KBM-7 (cell line): ENCODE measurements at regions not wholly inside any gene's neighbourhood (a gene's known extent, or its start where the extent isn't known, plus 50 kb on each side); places are given as distances from the start of the nearest gene placed in this dataset.
"Not testable (repeated sequence)": the region's sequence is repeated elsewhere in the genome, so short reads cannot be mapped to it uniquely, and the experiment has no call there.

ENCODE experiments used
- DNase-seq: peaks from one replicate; pipeline ENCODE4 v3.0.0-alpha.2; 2015
- in situ Hi-C: fragments of 300-500 bp; cut with MboI; formaldehyde crosslinking; loops from 2 replicates; pipeline ENCODE4 v1.14.3; 2020; ENCODE audit warnings: low sequenced_read_pairs, low pct_unique_long_range_greater_than_20kb, mixed read lengths

DNA sequence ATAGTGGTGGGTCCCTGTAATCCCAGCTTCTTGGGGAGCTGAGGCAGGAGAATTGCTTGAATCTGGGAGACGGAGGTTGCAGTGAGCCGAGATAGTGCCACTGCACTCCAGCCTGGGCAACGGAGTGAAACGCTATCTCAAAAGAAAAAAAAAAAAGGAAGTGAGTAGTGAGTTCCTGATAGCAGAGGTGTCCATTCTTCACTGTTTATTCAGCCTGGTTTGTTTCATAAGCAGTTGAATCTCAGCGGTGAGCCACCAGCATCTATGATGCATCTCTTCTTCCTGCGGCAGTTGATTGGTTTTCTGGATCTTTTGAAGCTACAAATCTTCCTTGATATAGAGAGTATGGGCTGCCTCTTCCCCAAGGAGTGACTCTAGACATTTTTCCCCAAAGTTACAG, 316.1 kb upstream of the MTPN start:
- in situ Hi-C loops: no loop called here
- no peak for DNase-seq

DNA sequence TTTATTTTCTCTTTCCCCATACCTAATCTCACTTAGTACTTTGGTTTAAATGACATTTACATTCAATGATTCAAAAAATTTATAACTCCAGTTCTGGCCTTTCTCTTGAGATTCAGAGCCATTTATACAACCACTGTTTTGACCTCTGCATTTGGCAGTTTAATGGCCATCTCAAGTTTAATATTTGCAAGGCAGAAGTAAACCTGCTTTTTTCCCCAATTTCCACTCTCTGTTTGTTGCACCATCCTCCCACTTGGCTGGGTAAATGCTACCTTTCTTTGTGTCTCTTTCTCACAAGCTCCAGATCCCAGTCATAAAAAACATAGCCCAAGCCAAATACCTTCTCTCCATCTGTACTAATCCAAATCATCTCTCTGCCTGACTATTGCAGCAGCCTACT, 315.2 kb upstream of the MTPN start:
- in situ Hi-C loops: no loop called here

DNA sequence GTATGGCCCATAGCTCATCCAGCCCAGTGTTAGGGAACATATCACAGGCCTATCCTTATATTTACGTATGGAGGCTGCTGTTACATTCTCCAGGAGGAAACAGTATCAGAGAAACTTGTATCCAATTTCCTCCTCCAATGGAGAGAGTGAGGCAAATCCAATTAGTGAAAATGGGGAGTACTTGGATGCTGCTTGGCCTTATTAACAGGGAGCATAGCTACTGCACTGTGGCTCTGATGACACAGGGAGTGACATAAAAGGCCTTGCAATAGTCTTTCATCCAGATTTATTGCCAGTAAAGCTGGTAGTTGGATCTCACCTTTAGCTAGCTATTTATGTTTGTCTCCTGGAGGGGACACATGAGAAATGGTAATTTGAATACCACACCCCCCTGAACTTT, 313.2 kb upstream of the MTPN start:
- in situ Hi-C loops: no loop called here
- no peak for DNase-seq

More for the DNA sequence above, 315.2 kb upstream of the MTPN start:
- no peak for DNase-seq

DNA sequence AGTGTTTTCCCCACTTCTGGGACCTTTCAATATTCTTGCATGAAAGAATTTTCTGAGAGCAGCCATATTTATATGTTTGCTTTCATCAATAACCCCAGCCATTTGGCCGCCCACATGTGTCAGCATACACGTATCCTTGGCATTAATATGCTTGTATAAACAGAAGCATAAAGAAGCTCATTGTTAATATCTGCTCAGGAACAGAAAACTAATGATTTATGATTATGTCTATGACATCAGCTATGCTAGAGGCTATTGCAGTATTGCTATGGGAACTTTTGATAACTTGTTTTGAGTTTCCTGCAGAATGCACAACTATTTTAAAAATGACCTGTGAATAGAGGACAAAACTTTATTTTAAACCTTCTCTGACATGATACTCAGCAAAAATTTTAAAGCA, 300.9 kb upstream of the MTPN start:
- in situ Hi-C loops: no loop called here
- DNase-seq: no peak

DNA sequence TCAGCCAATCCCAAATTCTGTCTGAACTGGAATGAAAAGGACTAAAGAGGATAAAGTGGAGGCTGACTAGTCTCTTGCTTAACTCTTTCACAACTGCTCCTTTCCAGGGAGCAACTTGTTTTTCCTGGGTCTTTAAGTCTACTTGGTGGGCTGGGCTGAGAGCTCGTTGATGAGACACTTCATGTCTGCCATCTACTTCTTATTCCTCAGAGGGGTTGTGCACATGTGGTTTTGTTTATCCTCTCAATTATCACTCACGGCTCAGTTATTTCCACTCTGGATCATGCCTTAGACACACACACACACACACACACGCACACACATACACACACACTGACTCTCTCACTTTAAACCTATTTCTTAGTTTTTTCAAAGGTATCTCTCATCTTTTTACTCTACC, 298.6 kb upstream of the MTPN start:
- in situ Hi-C loops: no loop called here

DNA sequence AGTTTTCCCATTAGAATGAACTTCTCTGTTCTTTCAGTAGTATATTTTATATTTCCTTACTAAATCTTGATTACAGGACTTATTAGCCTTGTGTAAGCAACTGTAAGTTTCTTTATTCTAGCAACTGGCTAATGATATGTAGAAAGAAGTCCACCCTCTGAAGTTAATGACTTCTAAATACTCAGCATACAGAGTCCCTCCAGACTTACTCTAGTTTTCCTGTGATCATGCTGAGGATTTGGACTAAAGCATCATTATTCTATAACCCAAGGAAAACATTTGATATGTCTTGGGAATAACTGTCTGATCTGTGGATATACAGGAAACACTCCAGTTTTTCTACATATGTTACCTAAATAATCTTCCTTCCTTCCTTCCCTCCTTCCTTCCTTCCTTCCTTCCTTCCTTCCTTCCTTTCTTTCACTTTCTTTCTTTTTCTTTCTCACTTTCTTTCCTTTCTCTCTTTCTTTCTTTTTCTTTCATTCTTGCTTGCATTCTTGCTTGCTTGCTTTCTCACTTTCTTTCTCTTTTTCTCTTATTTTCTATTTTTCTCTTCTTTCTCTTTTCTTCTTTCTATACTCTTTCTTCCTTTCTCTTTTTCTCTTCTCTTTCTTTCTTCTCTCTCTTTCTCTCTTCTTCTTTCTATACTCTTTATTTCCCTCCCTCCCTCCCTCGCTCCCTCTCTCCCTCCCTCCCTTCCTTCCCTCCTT, 297.6 kb upstream of the MTPN start:
- no peak for DNase-seq
- in situ Hi-C loops: no loop called here

More for the DNA sequence above, 298.6 kb upstream of the MTPN start:
- DNase-seq: no peak

DNA sequence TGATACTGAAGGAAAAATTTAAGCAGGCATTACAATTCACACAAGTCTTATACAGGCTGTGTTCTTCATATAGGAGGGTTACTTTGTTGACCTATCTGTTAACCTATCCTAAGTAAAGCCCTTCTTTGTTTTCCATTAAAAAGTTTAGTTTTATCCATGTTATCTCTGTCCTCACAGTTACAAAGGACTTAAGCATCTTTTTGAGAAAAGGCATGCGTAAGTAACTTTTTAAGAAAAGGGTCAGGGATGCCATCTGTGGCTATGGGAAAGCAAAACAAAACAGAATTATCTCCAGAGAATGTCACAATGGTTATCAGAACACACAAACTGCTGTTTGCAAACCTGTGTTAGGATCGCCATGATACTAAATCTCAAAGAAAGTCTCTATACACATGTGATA, 295.8 kb upstream of the MTPN start:
- DNase-seq: no peak
- in situ Hi-C loops: no loop called here

DNA sequence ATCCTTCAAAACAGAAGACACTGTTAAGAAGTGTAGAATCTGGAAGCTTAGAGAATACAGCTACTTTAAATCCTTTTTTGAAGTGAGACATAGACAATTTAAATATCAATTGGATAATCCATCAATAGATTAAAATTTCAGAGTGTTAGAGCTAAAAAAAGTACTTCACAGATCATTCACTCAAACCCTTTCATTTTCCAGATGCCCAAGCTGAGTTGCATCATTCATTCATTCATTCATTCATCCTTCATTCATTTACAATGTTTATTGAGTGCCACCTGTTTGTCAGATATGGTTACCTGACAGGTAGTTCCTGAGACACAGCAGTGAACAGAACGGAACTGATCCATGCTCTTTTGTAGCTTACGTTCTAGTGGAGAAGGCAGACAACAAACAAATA, 290.7 kb upstream of the MTPN start:
- in situ Hi-C loops: no loop called here
- DNase-seq: no peak

DNA sequence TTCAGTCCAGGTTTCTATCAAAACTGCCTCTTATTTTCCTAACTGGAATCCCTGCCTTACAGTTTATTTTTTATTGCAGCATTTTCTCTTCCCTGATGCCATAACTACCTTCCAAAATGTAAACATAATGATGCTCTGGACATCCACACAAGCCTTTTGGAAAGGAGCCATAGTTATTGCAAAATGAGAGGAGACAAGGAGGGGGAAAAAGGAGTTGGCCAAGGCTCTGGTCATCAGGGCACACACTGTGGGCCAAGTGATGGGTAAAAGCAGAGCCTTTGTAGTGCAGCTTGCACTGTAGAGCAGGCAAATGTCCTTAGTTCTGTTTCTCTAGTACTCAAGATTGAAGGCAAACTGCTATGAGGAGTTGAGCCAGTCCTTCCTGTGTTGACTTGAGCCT, 289.3 kb upstream of the MTPN start:
- in situ Hi-C loops: no loop called here
- no peak for DNase-seq

DNA sequence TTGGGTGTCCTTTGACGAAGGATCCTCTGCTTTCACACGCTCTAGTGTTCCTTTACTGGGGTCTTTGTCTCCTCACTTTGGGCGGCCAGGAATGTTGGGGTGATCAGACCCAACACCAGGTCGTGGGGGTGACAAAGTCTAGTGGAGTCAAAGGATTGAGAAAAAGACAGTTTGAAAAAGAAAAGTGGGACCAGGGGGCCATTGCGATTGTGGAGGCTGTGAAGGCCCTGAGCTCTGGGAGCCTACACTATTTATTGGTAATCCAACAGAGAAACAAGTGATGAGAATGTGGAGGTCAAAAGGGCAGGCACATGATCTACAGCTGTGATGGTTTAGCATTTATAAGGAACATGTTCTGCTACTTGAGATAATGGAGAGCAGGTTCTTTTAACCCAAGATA, 287.1 kb upstream of the MTPN start:
- in situ Hi-C loops, DNase-seq: not testable (repeated sequence)

DNA sequence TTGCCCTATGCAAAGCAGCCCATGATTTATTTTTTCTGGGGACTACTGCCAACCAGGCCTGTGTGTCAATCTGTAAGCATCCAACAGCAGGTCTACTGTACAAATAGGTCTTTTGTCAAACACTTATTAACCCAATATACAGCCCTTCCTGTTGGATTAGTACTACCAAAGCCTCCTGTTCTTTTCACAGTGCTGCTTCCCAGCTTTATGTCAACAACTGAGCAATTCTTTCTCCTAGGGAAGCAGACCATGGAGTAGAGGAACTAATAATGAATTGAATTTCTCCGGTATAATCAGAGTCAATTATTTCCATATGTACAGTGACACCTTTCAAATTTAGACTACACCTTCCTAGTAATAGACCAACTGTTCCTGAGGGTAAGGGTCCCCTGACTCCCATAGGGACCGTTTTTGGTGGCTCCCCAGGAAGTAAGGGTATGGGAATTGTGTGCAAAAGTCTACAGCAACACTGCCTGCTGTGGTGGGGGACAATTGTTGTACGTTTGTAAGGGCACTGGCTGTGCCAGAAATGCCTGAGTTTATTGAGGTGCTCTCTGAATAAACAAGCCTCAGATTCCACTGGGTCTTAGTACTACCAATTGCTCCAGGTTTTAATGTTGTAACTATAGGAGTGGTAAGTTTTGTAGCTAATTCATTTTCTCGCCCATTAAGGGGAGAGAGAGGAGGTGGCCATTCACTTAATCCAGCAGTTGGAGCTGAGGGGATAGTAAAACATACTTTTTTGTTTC, 286.1 kb upstream of the MTPN start:
- in situ Hi-C loops, DNase-seq: not testable (repeated sequence)

DNA sequence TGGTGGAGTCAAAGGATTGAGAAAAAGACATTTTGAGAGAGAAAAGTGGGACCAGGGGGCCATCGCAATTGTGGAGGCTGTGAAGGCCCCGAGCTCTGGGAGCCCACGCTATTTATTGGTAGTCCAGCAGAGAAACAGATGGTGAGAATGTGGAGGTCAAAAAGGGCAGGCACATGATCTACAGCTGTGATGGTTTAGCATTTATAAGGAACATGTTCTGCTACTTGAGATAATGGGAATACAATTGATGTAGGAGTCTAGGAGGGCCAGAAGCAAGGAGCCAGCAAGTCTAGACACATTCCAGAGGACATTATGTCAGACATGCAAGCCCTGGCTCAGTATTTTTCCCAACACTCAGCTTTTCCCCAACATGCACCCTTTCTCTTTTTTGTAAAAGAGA, 283.4 kb upstream of the MTPN start:
- in situ Hi-C loops, DNase-seq: not testable (repeated sequence)

DNA sequence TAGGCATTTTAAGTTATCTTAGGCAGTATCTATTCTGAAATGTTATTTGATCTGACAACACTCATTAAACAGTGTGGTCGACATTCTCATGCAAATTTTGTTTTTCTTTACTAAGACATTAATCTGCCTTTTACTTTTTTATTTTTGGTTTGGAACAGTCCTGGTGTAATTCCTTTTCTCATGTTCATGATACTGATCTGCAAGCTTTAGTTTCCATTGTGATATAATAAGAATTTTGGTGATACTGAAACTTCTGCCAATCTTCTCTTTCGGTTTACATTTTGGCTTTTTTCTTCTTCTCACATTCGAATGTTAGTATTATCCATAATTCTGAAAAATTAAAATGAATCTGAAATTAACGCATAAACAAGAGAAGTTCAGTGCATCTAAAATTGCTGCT, 281.9 kb upstream of the MTPN start:
- DNase-seq: no peak
- in situ Hi-C loops: no loop called here

DNA sequence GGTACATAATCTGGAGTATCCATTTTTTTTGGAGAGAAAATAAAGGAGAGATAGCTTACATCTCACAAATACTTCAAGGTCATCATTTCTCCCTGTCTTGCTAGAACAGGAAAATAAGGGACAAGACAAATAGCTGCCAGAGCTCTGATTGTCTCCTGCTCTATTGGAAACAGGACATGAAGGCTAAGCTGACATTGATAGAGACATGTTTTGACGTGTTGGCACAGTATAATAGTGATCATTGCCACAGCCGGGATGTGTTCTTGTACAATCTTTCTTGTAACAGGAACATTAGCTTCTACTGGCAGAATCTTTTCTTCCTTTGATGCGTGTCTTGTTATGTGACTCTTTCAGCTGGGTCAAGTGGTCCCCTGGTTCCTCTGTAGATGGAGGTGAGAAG, 279.3 kb upstream of the MTPN start:
- in situ Hi-C loops: no loop called here
- DNase-seq: no peak

DNA sequence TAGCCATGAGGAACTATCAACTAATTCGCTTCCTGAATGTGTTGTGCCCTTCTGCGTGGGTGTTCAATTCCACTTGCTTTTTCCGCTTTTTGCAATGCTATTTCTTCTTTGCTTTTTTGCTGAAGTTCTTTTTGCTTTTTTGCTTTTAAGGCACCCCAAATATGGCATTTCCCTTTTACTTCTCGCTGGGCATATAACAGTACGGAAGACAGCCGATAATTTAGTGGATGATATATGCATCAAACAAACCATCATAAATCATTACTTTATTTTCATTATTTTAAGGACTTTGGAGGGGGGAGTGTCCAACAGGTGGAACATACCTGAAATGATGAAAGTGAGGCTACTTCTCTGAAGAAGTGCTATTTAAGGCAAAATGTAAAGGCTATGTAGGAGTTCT, 277.0 kb upstream of the MTPN start:
- in situ Hi-C loops: no loop called here
- DNase-seq: no peak

DNA sequence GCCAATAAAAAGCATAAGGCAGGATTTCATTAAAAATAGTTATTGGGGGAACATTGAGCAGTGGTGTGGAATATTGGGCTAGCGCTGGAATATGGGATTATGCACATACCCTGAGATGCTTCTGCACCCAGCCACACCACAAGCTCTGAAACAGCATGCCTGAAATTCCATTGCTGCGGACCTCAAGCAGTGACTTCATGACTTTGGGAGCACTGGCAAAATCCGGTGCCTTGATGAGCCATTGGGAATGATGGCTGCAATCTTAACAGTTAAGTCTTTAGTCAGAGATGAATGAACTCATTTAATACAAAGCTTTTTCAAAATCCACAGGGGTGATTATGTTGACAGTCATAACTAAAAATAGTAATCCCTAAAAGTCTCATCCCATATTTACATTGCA, 274.7 kb upstream of the MTPN start:
- in situ Hi-C loops: no loop called here
- no peak for DNase-seq

DNA sequence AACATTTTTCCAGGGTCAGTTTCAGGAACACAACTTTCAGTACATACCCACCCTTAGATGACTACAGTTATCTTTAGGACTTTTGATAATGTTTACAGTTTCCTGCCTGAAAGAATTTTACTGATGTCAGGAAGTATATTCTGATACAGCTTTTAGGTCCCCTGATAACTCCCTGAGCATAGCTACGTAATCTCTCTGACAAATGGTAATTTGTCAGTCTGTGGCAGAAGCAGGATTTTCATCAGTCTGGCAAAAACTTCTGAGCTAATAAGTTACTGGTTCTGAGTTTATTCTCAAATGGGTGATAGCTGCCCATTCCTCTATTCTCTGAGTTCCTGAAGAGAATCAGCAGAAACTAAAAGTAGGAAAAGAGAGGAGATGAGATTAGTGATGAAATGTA, 270.1 kb upstream of the MTPN start:
- in situ Hi-C loops: no loop called here
- no peak for DNase-seq

DNA sequence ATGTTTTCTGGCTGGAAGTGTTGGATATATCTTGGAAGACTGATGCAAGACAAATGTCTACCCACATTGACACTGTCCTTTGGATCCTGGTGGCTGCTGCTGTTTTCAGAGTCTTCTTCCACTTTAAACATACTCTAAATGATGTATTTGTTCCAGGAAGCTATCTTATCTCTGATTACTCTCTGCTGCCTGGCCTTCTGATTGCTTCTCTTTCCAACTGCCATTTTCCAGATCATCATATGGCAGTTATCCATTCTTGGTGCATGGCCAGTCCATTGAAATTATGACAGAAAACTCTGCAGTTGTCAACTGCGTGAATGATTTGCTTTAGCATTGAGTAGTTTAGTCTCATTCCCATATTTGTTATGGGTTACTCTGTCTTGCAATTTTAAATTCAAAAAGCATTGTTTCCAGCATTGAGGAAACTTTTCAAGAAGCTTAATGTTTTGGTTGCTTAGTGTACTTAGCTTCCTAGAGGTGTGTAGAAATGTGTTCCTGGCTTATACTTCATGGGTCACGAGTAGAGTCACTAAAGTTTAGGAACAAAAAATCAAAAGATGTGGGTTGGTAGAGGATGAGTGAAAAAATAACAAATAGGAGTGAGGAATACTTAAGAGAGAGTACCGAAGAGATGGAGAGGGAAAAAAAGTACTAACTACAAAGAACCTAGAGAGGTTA, 268.3 kb upstream of the MTPN start:
- in situ Hi-C loops: no loop called here
- DNase-seq: no peak

DNA sequence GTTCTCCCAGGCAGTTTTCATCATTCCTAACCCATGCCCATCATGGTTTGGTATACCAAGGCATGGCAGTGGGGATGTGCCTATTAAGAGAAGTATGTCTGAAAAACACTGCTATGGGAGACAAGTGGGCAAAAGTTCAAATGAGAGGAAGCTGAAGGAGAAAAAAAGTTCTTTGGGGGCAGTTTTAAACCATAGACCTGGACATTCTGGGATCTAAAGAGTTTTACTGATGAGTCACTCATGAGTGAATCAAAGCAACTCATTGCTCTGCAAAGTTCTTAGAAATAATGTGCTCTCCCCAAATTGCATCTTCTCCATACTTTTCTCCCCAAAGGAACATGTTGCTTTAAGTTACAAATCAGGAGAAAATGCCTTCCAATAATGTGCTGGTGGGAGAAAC, 256.9 kb upstream of the MTPN start:
- no peak for DNase-seq
- in situ Hi-C loops: no loop called here

DNA sequence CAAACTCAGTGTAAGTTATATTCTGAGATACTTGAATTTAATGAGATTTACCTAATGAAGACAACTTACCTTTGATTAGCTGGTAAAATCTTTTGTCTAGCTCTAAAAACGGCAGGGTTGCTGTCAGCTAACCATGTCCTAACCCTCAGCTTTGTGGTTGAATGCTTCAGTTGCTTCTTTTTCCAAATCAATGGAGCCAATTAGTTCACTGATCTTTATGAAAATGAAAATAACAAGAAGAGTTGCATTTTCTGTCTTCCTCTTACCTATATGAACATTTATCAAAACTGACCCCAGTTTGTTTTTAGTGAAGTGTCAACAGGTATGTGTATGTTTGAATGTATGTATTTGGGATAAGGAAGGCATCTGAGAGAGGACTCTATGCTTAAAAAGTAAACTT, 253.1 kb upstream of the MTPN start:
- no peak for DNase-seq
- in situ Hi-C loops: no loop called here
